BLaER1 treated with 17β-estradiol and CSF1 and Interleukin-3, amounts not matched to agents 10 nM and 100 nM (cell line): ENCODE measurements at regions not wholly inside any gene's neighbourhood (a gene's known extent, or its start where the extent isn't known, plus 50 kb on each side); places are given as distances from the start of the nearest gene placed in this dataset.
A peak's percentile ranks its signal among the peaks of the same experiment; 100 is the strongest.

Experiments
- H3K27ac ChIP-seq, 11 experiments: shearing (Covaris generic); formaldehyde crosslinking; 2 replicates each; pipeline ENCODE4 v1.8.1; 2022
- H3K27me3 ChIP-seq, 11 experiments: shearing (Covaris generic); formaldehyde crosslinking; 2 replicates each; pipeline ENCODE4 v1.8.1; 2022
- H3K36me3 ChIP-seq, 11 experiments: shearing (Covaris generic); formaldehyde crosslinking; 2 replicates each; pipeline ENCODE4 v1.8.1; 2022
- H3K4me1 ChIP-seq, 10 experiments: shearing (Covaris generic); formaldehyde crosslinking; 2 replicates each; pipeline ENCODE4 v1.8.1; 2022
- H3K4me2 ChIP-seq, 11 experiments: shearing (Covaris generic); formaldehyde crosslinking; 2 replicates each; pipeline ENCODE4 v1.8.1; 2022
- H3K4me3 ChIP-seq, 10 experiments: shearing (Covaris generic); formaldehyde crosslinking; 2 replicates each; pipeline ENCODE4 v1.8.1; 2022
- H3K9ac ChIP-seq, 11 experiments: shearing (Covaris generic); formaldehyde crosslinking; 2 replicates each; pipeline ENCODE4 v1.8.1; 2022
- H3K9me3 ChIP-seq, 11 experiments: shearing (Covaris generic); formaldehyde crosslinking; replicated peaks in 1 of 11; 2 replicates each; pipeline ENCODE4 v1.8.1; 2022
- H4K20me1 ChIP-seq, 11 experiments: shearing (Covaris generic); formaldehyde crosslinking; 2 replicates each; pipeline ENCODE4 v1.8.1; 2022
- Cebpa-rat ChIP-seq, 11 experiments: shearing (Covaris generic); IDR thresholded peaks; 2 replicates each; pipeline ENCODE4 v1.8.1; 2022

GRCh38 chr1:116252785-116253184, 120.3 kb upstream of the ATP1A1 start:
- Histone ChIP-seq H3K4me2 (no peak overlapping the region), H3K27me3 (no peaks in the 10 kb centered on the region), H3K36me3 (no peaks in the 10 kb centered on the region), H3K4me3 (no peak overlapping the region), H4K20me1 (no peaks in the 10 kb centered on the region), H3K4me1 (peaks cover 0 to 6% (median 0%) of the 10 kb centered on the region in 10 experiments; a peak in 3 of 20 replicates), H3K9me3 (no peaks in the 10 kb centered on the region), H3K9ac (no peak overlapping the region), H3K27ac (no peak overlapping the region)
- TF ChIP-seq Cebpa-rat (IDR thresholded peaks at IDR 0.05), result no peak

DNA sequence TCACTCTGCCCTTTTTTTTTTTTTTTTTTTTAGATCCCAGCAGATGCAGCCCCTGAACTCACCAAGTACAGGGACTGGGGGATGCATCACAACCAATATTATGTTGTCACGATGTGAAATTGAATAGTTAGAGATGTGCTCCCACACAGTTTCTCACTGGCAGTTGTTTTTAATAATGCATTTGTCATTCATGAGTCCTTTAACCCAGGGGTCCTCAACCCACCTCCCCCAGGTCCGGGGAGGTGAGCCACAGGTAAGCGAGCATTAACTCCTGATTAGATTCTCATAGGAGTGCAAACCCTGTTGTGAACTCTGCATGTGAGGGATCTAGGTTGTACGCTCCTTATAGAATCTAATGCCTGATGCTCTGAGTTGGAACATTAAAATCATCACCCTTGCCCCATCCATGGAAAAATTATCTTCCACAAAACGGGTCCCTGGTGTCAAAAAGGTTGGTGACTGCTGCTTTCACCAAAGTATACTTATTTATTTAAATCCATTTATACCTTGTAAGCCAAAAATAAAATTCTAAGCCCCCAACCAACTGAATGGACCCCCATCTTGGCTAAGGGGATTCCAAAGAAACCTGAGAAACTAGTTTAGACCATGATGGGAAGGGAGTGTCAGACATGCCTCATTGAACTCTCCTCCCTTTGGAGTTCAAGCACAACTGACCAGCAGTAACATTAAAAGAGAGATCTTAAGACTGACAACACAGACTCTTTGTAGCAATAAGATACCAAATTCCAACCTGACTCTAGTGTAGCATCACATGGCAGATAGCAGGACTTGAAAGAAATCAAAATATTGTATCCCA, 119.3 kb upstream of the ATP1A1 start:
- Histone ChIP-seq H3K9me3 (no peaks in the 10 kb centered on the region), H3K27ac (no peak overlapping the region), H3K4me2 (no peak overlapping the region), H3K4me3 (no peak overlapping the region), H3K36me3 (no peaks in the 10 kb centered on the region), H4K20me1 (no peaks in the 10 kb centered on the region), H3K27me3 (no peaks in the 10 kb centered on the region), H3K4me1 (peaks cover 0 to 9% (median 0%) of the 10 kb centered on the region in 10 experiments; a peak in 3 of 20 replicates), H3K9ac (no peak overlapping the region)
- no peak for TF ChIP-seq Cebpa-rat (IDR thresholded peaks at IDR 0.05)

DNA sequence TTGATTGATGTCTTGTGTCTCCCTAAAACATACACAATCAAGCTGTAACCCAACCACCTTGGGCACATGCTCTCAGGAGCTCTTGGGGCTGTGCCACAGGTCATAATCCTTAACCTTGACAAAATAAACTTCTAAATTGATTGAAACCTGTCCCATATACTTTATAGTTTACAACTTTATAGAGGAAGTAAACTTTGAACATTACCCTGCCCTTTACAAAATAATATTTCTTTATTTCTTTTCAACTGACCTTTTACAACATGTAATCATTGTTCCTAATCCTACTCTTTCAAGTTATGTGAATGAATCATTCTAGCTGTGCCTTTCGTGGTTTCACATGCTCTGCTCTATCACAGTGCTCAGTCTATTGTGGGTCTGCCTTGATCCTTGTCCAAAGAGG, 118.3 kb upstream of the ATP1A1 start:
- H3K9me3 ChIP-seq, result no peaks in the 10 kb centered on the region

DNA sequence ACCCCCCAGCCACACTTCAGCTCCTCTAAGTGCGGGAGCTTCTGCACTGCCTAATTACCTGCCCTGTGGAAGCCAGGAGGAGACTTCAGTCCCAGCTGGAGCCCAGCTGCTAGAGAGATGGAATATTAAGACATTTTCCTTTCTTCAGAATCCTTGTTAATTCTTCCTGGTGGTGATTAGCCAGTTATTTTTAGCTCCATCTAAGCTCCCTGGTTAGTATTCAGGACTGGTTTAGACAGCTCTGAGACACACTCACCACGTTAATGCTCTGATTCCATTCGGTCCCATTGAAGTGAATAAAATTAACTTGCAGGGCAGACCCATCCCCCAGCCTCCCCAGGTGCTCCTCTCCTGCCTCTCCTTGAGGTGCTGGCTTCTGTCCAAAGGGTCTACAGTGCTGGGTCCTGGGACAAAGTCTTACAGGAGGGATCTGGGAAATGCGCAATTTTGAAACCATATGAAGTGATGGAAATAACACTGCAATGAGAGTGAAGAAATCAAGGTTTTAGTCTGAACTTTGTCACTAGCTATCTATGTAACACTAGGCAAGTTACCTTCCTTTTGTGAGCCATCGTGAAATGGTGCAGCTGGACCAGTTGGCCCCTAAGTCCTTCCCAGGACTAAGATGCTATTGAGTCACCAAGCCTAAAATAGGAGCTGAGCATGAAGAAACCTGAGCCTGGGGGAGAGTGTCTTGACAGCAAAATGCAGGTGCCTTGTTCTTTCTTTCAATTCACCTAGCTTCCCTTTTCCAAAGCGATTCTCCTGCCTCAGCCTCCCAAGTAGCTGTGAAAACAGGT, 117.4 kb upstream of the ATP1A1 start:
- Histone ChIP-seq H4K20me1 (no peaks in the 10 kb centered on the region), H3K4me1 (peaks cover 0 to 9% (median 0%) of the 10 kb centered on the region in 10 experiments; a peak in 3 of 20 replicates), H3K36me3 (no peaks in the 10 kb centered on the region), H3K27me3 (no peaks in the 10 kb centered on the region), H3K27ac (no peak overlapping the region), H3K4me2 (no peak overlapping the region), H3K9me3 (no peaks in the 10 kb centered on the region), H3K4me3 (no peak overlapping the region), H3K9ac (no peak overlapping the region)
- TF ChIP-seq Cebpa-rat (IDR thresholded peaks at IDR 0.05), result no peak

More for the DNA sequence above, 118.3 kb upstream of the ATP1A1 start:
- H3K9ac ChIP-seq, result no peak overlapping the region
- H3K36me3 ChIP-seq, result no peaks in the 10 kb centered on the region
- peaks cover 0 to 9% (median 0%) of the 10 kb centered on the region in 10 experiments; a peak in 3 of 20 replicates for H3K4me1 ChIP-seq
- H3K27ac ChIP-seq, result no peak overlapping the region
- TF ChIP-seq Cebpa-rat (IDR thresholded peaks at IDR 0.05), result no peak
- H4K20me1 ChIP-seq, result no peaks in the 10 kb centered on the region
- no peak overlapping the region for H3K4me2 ChIP-seq
- H3K4me3 ChIP-seq, result no peak overlapping the region
- H3K27me3 ChIP-seq, result no peaks in the 10 kb centered on the region

- H3K4me2 ChIP-seq, result no peak overlapping the region
- H3K9me3 ChIP-seq, result no peaks in the 10 kb centered on the region
- no peak overlapping the region for H3K27ac ChIP-seq
- H3K27me3 ChIP-seq, result no peaks in the 10 kb centered on the region
- no peak for TF ChIP-seq Cebpa-rat (IDR thresholded peaks at IDR 0.05)
- H3K9ac ChIP-seq, result no peak overlapping the region
- peaks cover 0 to 9% (median 0%) of the 10 kb centered on the region in 10 experiments; a peak in 3 of 20 replicates for H3K4me1 ChIP-seq
- no peaks in the 10 kb centered on the region for H4K20me1 ChIP-seq
- H3K4me3 ChIP-seq, result no peak overlapping the region
- no peaks in the 10 kb centered on the region for H3K36me3 ChIP-seq
Measured at GRCh38 chr1:116256286-116256649, 116.8 kb upstream of the ATP1A1 start.

- H3K9ac ChIP-seq, result no peak overlapping the region
- peaks cover 0 to 9% (median 0%) of the 10 kb centered on the region in 10 experiments; a peak in 3 of 20 replicates for H3K4me1 ChIP-seq
- H3K9me3 ChIP-seq, result no peaks in the 10 kb centered on the region
- no peak for TF ChIP-seq Cebpa-rat (IDR thresholded peaks at IDR 0.05)
- no peak overlapping the region for H3K4me3 ChIP-seq
- H4K20me1 ChIP-seq, result no peaks in the 10 kb centered on the region
- no peaks in the 10 kb centered on the region for H3K36me3 ChIP-seq
- H3K27ac ChIP-seq, result no peak overlapping the region
- no peak overlapping the region for H3K4me2 ChIP-seq
- H3K27me3 ChIP-seq, result no peaks in the 10 kb centered on the region
Measured at GRCh38 chr1:116256875-116257274, 116.2 kb upstream of the ATP1A1 start.

DNA sequence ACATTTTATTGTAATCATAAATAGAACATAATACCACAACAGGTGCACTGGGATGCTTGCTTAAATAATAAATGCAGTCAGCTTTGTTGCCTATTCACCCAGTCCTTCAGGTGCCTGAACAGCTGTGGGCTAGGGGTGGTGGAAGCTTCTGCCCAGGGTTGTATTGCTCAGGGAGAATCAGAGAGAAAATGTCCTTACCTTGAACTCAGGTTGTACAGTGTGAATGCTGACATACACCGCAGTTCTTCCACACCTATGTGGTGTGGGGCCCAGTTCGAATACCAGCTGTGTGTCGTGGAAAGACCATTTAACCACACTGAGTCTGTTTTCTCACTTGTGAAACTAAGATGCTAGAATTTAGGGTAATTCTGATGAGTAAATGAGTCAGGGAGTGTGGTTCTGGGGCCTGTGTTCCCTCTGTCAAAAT, 115.7 kb upstream of the ATP1A1 start:
- Histone ChIP-seq H4K20me1 (no peaks in the 10 kb centered on the region), H3K36me3 (no peaks in the 10 kb centered on the region), H3K9me3 (no peaks in the 10 kb centered on the region), H3K4me3 (no peak overlapping the region), H3K27me3 (no peaks in the 10 kb centered on the region), H3K4me1 (peaks cover 0 to 9% (median 0%) of the 10 kb centered on the region in 10 experiments; a peak in 3 of 20 replicates), H3K9ac (no peak overlapping the region), H3K4me2 (peak overlapping the region in 2 of 11 experiments; percentile 13 to 36; a peak in 2 of 22 replicates), H3K27ac (no peak overlapping the region)
- TF ChIP-seq Cebpa-rat (IDR thresholded peaks at IDR 0.05), result no peak

GRCh38 chr1:116257836-116258235, 115.2 kb upstream of the ATP1A1 start:
- H3K9ac ChIP-seq, result no peak overlapping the region
- no peak overlapping the region for H3K27ac ChIP-seq
- H3K36me3 ChIP-seq, result no peaks in the 10 kb centered on the region
- H3K27me3 ChIP-seq, result no peaks in the 10 kb centered on the region
- no peak for TF ChIP-seq Cebpa-rat (IDR thresholded peaks at IDR 0.05)
- no peak overlapping the region for H3K4me3 ChIP-seq
- H4K20me1 ChIP-seq, result no peaks in the 10 kb centered on the region
- H3K4me1 ChIP-seq, result peaks cover 0 to 9% (median 0%) of the 10 kb centered on the region in 10 experiments; a peak in 3 of 20 replicates
- H3K9me3 ChIP-seq, result no peaks in the 10 kb centered on the region
- peak overlapping the region in 2 of 11 experiments; percentile 13 to 36; a peak in 2 of 22 replicates for H3K4me2 ChIP-seq

GRCh38 chr1:116258668-116259419, 114.2 kb upstream of the ATP1A1 start:
- peak overlapping the region in 1 of 11 experiments; percentile 36; a peak in 1 of 22 replicates for H3K4me2 ChIP-seq

More at GRCh38 chr1:116258668-116259419, 114.2 kb upstream of the ATP1A1 start:
- no peaks in the 10 kb centered on the region for H3K9me3 ChIP-seq
- peaks cover 0 to 9% (median 0%) of the 10 kb centered on the region in 10 experiments; a peak in 2 of 20 replicates for H3K4me1 ChIP-seq
- TF ChIP-seq Cebpa-rat (IDR thresholded peaks at IDR 0.05), result no peak
- no peak overlapping the region for H3K27ac ChIP-seq
- no peaks in the 10 kb centered on the region for H4K20me1 ChIP-seq
- H3K9ac ChIP-seq, result no peak overlapping the region
- H3K4me3 ChIP-seq, result no peak overlapping the region
- H3K27me3 ChIP-seq, result no peaks in the 10 kb centered on the region
- H3K36me3 ChIP-seq, result no peaks in the 10 kb centered on the region
